ENCODE measurements at regions not wholly inside any gene's neighbourhood (a gene's known extent, or its start where the extent isn't known, plus 50 kb on each side); places are given as distances from the start of the nearest gene placed in this dataset.

GRCh38 chr6:113500221-113500620 lies 356.9 kb upstream of the MARCKS start:
- TF ChIP-seq CTCF (IDR thresholded peaks at IDR 0.05) = no peak
- no peak for TF ChIP-seq POLR2A (IDR thresholded peaks at IDR 0.05)
